Nephron (organoid): ENCODE measurements at regions not wholly inside any gene's neighbourhood (a gene's known extent, or its start where the extent isn't known, plus 50 kb on each side); places are given as distances from the start of the nearest gene placed in this dataset.

Experiments used
- H3K27ac Mint-ChIP-seq, 3 experiments: 2 replicates each; pipeline ENCODE4 v1.8.0; 2020; ENCODE audit warnings: mixed read lengths in 3 of 3, mild to moderate bottlenecking in 2 of 3, moderate library complexity in 1 of 3
- H3K27me3 Mint-ChIP-seq: 2 replicates; pipeline ENCODE4 v1.8.0; 2021; ENCODE audit warnings: low read depth, mild to moderate bottlenecking, moderate library complexity, mixed read lengths
- H3K36me3 Mint-ChIP-seq: 2 replicates; pipeline ENCODE4 v1.8.0; 2020; ENCODE audit warnings: low read depth, mixed read lengths
- H3K4me1 Mint-ChIP-seq: 2 replicates; pipeline ENCODE4 v1.8.0; 2020; ENCODE audit warnings: mixed read lengths
- H3K4me3 Mint-ChIP-seq, 3 experiments: 2 replicates each; pipeline ENCODE4 v1.8.0; 2020; ENCODE audit warnings: mild to moderate bottlenecking in 3 of 3, mixed read lengths in 3 of 3, moderate library complexity in 2 of 3
- H3K9me3 Mint-ChIP-seq: 2 replicates; pipeline ENCODE4 v1.8.0; 2020; ENCODE audit warnings: mixed read lengths
- TF ChIP-seq, protein P1 (sequence below), 3 experiments: fragments of 200-600 bp; sonication (generic); IDR thresholded peaks; one replicate each; pipeline ENCODE4 v1.5.0; 2021; ENCODE audit warnings: antibody characterized with exemption in 3 of 3; ENCODE audit not compliant: unreplicated experiment in 3 of 3

DNA sequence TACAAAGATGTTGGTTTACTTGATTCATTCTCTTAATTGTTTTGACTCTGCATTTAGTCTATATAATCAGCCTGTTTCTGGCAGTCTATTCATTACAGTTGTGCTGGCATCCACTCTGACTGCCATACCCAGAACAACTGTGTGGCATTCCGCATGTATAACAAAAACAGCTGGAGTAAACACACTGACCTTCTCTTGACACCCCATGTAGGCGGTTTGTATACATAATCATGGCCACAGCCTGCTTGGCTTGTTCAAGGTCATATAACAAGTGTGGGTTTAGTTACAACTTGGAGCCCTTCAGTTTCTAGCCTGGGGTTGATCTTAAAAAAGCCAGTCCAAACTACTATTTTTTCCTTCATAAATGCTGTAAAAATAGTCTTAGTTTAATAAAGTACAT, 70.9 kb downstream of the MBL2 start:
- no peaks in the 10 kb centered on the region for H3K9me3 Mint-ChIP-seq
- peaks cover 4% of the 10 kb centered on the region for H3K4me1 Mint-ChIP-seq
- no peak overlapping the region for H3K27ac Mint-ChIP-seq
- H3K27me3 Mint-ChIP-seq = no peaks in the 10 kb centered on the region
- no peak overlapping the region for H3K4me3 Mint-ChIP-seq
- TF ChIP-seq, protein P1, sequence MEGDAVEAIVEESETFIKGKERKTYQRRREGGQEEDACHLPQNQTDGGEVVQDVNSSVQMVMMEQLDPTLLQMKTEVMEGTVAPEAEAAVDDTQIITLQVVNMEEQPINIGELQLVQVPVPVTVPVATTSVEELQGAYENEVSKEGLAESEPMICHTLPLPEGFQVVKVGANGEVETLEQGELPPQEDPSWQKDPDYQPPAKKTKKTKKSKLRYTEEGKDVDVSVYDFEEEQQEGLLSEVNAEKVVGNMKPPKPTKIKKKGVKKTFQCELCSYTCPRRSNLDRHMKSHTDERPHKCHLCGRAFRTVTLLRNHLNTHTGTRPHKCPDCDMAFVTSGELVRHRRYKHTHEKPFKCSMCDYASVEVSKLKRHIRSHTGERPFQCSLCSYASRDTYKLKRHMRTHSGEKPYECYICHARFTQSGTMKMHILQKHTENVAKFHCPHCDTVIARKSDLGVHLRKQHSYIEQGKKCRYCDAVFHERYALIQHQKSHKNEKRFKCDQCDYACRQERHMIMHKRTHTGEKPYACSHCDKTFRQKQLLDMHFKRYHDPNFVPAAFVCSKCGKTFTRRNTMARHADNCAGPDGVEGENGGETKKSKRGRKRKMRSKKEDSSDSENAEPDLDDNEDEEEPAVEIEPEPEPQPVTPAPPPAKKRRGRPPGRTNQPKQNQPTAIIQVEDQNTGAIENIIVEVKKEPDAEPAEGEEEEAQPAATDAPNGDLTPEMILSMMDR (IDR thresholded peaks at IDR 0.05; ENCODE audit: unreplicated experiment in 3 of 3) = no peak
- no peaks in the 10 kb centered on the region for H3K36me3 Mint-ChIP-seq

DNA sequence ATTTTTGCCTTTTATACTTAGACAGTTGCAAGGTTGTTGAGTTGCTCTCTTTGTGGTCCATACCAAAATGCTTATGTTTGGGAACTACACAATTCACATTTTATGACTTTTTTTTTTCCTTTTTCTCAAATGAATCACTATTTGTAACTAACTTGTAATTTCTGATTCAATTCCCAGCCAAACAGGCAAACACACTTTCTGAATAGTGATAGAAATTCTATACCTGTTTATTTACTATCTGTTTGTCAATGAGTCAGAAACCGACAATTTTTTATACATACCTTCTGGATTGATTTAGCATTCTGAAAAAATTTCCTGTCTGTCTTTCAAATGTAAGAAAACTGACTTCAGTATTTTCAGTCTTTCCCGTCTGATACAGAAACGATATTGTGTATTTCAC, 69.1 kb downstream of the MBL2 start:
- no peaks in the 10 kb centered on the region for H3K9me3 Mint-ChIP-seq
- H3K4me3 Mint-ChIP-seq = no peak overlapping the region
- H3K27ac Mint-ChIP-seq = no peak overlapping the region
- H3K4me1 Mint-ChIP-seq = peaks cover 4% of the 10 kb centered on the region
- TF ChIP-seq, protein P1 (IDR thresholded peaks at IDR 0.05; ENCODE audit: unreplicated experiment in 3 of 3) = no peak
- no peaks in the 10 kb centered on the region for H3K27me3 Mint-ChIP-seq
- no peaks in the 10 kb centered on the region for H3K36me3 Mint-ChIP-seq

DNA sequence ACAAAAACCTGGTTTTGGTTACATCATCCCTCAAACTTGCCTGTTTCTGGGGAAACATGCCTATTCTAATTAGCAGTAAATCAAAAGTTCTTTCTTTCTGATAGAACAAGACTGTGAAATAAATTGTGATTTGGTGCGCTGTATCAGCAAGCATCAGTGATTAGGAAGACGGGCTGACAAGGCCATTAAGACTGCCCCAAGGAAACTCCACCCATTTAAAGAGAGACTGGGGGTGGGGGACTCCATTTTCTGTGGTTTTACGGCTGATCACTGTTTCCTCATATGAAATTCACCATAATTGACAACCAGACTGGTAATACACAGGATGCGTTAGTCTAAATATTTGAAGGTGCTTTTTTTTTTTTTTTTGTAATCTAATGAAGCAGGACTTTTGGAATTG, 68.7 kb downstream of the MBL2 start:
- no peaks in the 10 kb centered on the region for H3K27me3 Mint-ChIP-seq
- peaks cover 4% of the 10 kb centered on the region for H3K4me1 Mint-ChIP-seq
- no peak overlapping the region for H3K27ac Mint-ChIP-seq
- no peaks in the 10 kb centered on the region for H3K36me3 Mint-ChIP-seq
- H3K4me3 Mint-ChIP-seq = no peak overlapping the region
- TF ChIP-seq, protein P1 (IDR thresholded peaks at IDR 0.05; ENCODE audit: unreplicated experiment in 3 of 3) = no peak
- H3K9me3 Mint-ChIP-seq = no peaks in the 10 kb centered on the region

DNA sequence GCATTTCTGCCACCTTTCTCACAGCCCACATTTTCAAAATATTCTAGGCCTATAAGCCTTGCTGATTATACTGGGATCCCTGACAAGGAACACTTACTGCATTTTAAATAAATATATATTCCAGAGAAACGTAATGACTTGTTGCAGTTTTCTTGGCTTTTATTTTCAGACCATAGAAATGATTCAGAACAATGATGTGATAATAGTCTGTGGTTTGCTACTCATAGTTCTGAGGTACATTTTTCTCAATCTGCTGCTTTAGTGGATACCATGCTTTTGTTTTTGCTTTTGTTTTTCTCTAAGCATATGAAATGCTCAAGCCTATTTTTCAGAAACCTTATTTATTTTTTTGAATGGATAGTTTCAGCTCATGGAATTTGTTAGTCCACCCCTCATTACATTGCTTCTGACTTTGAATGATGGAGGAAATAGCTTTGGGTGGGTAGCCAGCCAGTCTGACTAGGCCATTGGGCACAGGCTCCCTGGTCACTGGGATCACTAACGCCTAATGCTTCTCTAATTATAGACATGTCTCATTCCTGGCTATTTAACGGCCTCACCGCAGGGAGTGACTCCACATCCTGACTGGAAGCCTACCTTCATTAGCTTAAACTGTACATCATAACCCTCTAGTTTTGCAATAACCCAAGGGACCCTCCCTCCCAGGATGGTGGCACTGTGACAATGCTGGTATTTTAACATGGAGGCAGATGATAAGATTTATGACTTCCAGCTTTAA, 66.1 kb downstream of the MBL2 start:
- Mint-ChIP-seq H3K27me3 (no peaks in the 10 kb centered on the region), H3K4me1 (peaks cover 3% of the 10 kb centered on the region), H3K9me3 (no peaks in the 10 kb centered on the region), H3K4me3 (no peak overlapping the region), H3K27ac (no peak overlapping the region), H3K36me3 (no peaks in the 10 kb centered on the region)
- TF ChIP-seq, protein P1 (IDR thresholded peaks at IDR 0.05; ENCODE audit: unreplicated experiment in 3 of 3) = no peak
